ENCODE measurements at regions not wholly inside any gene's neighbourhood (a gene's known extent, or its start where the extent isn't known, plus 50 kb on each side); places are given as distances from the start of the nearest gene placed in this dataset.

GRCh38 chrX:137646472-137646871, 80.5 kb downstream of the ZIC3 start:
- in situ Hi-C loops (cut with HindIII; ENCODE audit: low pct_ligation_motif_present, low sequenced_read_pairs) = no loop called here

GRCh38 chrX:137651647-137652046, 85.7 kb downstream of the ZIC3 start:
- Histone ChIP-seq H3K36me3 (replicated peaks) (no peaks in the 10 kb centered on the region), H3K27ac (no peak overlapping the region), H3K4me3 (ENCODE audit: low read depth, low read length) (no peak overlapping the region), H3K27me3 (replicated peaks) (no peaks in the 10 kb centered on the region)
- in situ Hi-C loops (cut with HindIII; ENCODE audit: low pct_ligation_motif_present, low sequenced_read_pairs) = no loop called here
- no peak for DNase-seq
- TF ChIP-seq, protein P1, sequence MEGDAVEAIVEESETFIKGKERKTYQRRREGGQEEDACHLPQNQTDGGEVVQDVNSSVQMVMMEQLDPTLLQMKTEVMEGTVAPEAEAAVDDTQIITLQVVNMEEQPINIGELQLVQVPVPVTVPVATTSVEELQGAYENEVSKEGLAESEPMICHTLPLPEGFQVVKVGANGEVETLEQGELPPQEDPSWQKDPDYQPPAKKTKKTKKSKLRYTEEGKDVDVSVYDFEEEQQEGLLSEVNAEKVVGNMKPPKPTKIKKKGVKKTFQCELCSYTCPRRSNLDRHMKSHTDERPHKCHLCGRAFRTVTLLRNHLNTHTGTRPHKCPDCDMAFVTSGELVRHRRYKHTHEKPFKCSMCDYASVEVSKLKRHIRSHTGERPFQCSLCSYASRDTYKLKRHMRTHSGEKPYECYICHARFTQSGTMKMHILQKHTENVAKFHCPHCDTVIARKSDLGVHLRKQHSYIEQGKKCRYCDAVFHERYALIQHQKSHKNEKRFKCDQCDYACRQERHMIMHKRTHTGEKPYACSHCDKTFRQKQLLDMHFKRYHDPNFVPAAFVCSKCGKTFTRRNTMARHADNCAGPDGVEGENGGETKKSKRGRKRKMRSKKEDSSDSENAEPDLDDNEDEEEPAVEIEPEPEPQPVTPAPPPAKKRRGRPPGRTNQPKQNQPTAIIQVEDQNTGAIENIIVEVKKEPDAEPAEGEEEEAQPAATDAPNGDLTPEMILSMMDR (IDR thresholded peaks at IDR 0.05; ENCODE audit: low read depth, low read length, missing control alignments) = no peak

More at GRCh38 chrX:137646472-137646871, 80.5 kb downstream of the ZIC3 start:
- TF ChIP-seq, protein P1 (IDR thresholded peaks at IDR 0.05; ENCODE audit: low read depth, low read length, missing control alignments) = no peak
- no peak overlapping the region for H3K4me3 ChIP-seq (ENCODE audit: low read depth, low read length)
- no peak for DNase-seq
- no peak overlapping the region for H3K27ac ChIP-seq
- H3K27me3 ChIP-seq (replicated peaks) = no peaks in the 10 kb centered on the region
- H3K36me3 ChIP-seq (replicated peaks) = no peaks in the 10 kb centered on the region

DNA sequence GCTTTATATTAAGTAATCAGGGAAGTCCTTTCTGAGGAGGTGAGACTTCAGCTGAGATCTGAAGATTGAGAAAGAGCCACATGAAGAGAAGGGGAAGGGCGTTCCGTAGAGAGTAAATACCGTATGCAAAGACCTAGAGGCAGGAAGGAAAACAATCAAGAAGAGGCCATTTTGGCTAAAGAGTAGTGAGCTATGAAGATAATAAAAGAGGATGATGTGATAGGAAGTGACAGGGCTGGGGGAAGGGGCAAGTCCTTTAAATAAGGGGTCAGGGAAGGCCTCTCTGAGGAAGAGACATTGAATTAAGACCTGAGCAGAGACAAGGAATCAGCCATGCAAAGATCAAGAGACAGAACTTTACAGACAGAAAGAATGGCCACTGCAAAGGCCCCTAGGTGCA, 86.2 kb downstream of the ZIC3 start:
- Histone ChIP-seq H3K27me3 (replicated peaks) (no peaks in the 10 kb centered on the region), H3K27ac (no peak overlapping the region), H3K36me3 (replicated peaks) (no peaks in the 10 kb centered on the region), H3K4me3 (ENCODE audit: low read depth, low read length) (no peak overlapping the region)
- in situ Hi-C loops (cut with HindIII; ENCODE audit: low pct_ligation_motif_present, low sequenced_read_pairs) = no loop called here
- no peak for DNase-seq
- TF ChIP-seq, protein P1 (IDR thresholded peaks at IDR 0.05; ENCODE audit: low read depth, low read length, missing control alignments) = no peak

GRCh38 chrX:137654481-137654880, 88.6 kb downstream of the ZIC3 start:
- H3K27me3 ChIP-seq (replicated peaks) = no peaks in the 10 kb centered on the region
- in situ Hi-C loops (cut with HindIII; ENCODE audit: low pct_ligation_motif_present, low sequenced_read_pairs) = no loop called here
- no peak for DNase-seq
- no peak overlapping the region for H3K27ac ChIP-seq
- TF ChIP-seq, protein P1 (IDR thresholded peaks at IDR 0.05; ENCODE audit: low read depth, low read length, missing control alignments) = no peak
- H3K4me3 ChIP-seq (ENCODE audit: low read depth, low read length) = no peak overlapping the region
- no peaks in the 10 kb centered on the region for H3K36me3 ChIP-seq (replicated peaks)

DNA sequence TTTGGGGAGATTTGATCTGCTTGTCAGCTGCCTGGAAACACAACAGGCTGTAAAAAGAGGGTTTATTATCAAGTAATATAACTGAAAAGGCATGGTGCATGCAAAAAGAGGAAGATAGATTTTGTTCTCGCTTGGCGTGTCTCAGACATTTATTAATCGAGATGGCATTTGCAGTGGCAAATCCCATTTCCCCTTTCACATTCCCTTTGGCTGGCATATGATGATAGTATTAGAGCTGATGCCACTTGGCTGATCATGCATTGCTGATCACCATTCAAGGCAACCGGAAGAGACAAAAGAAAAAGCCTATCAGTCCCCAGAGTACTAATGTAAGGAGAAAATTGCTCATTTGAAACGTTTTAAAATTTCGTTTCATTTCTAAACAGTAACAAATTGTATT, 101.8 kb downstream of the ZIC3 start:
- no peak overlapping the region for H3K4me3 ChIP-seq (ENCODE audit: low read depth, low read length)
- H3K36me3 ChIP-seq (replicated peaks) = no peaks in the 10 kb centered on the region
- TF ChIP-seq, protein P1 (IDR thresholded peaks at IDR 0.05; ENCODE audit: low read depth, low read length, missing control alignments) = no peak
- DNase-seq = no peak
- H3K27ac ChIP-seq = no peak overlapping the region
- H3K27me3 ChIP-seq (replicated peaks) = no peaks in the 10 kb centered on the region
- in situ Hi-C loops (cut with HindIII; ENCODE audit: low pct_ligation_motif_present, low sequenced_read_pairs) = no loop called here

DNA sequence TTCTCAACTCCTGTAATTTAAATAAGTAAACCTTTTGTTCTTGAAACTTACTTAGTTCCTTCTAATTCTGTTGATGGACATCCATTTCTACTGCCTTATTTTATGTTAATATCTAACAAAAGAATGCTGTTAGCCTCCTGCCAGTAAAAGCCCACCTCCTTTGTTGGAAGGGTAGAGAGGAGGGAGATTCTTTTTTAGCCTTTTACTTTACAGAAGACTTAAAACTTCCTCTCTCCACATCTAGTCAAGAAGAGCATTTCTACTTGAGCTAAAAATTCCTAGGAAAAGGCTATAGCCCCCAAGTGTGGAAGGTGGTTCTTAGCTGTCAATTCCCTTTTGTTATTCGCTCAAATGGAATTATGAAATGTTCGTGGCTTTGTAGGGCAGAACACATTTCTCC, 118.7 kb downstream of the ZIC3 start:
- Histone ChIP-seq H3K27me3 (replicated peaks) (no peaks in the 10 kb centered on the region), H3K36me3 (replicated peaks) (no peaks in the 10 kb centered on the region), H3K4me3 (ENCODE audit: low read depth, low read length) (no peak overlapping the region), H3K27ac (no peak overlapping the region)
- DNase-seq = no peak
- in situ Hi-C loops (cut with HindIII; ENCODE audit: low pct_ligation_motif_present, low sequenced_read_pairs) = no loop called here
- TF ChIP-seq, protein P1 (IDR thresholded peaks at IDR 0.05; ENCODE audit: low read depth, low read length, missing control alignments) = no peak
